ENCODE measurements at regions not wholly inside any gene's neighbourhood (a gene's known extent, or its start where the extent isn't known, plus 50 kb on each side); places are given as distances from the start of the nearest gene placed in this dataset.

DNA sequence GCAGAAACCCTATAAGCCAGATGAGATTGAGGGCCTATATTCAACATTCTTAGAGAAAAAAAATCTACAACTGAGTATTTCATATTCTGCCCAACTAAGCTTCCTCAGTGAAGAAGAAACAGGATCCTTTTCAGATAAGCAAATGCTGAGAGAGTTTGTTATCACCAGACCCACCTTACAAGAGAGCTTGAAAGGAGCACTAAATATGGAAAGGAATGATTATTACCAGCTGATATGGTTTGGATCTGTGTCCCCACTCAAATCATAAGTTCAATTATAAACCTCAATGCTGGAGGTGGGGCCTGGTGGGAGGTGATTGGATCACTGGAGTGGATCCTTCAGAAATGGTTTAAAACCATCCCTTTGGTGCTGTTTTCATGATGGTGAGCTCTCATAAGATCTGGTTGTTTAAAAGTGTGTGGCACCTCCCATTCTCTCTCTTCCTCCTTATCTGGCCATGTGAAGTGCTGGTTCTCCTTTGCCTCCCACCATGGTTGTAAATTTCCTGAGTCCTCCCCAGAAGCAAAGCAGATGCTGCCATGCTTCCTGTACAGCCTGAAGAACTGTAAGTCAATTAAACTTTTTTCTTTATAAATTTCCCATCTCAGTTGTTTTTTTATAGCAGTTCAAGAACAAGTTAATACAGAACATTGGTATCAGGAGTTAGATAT is 144.2 kb downstream of the MSN start:
- no peaks in the 10 kb centered on the region for H3K79me1 ChIP-seq (ENCODE audit: insufficient read depth, low read depth, low read length, poor library complexity, severe bottlenecking)
- Mint-ChIP-seq H3K4me3 (no peak overlapping the region), H3K27me3 (ENCODE audit: low read depth) (no peaks in the 10 kb centered on the region; the same call in 1 of the 2 replicates), H3K9me3 (peaks cover 85 to 91% of the 10 kb centered on the region in 2 experiments), H3K27ac (no peak overlapping the region), H3K36me3 (ENCODE audit: insufficient read depth in 1 of 3, low read depth in 3 of 3) (peaks cover 12 to 19% (median 13%) of the 10 kb centered on the region in 3 experiments; a peak in 5 of 7 replicates), H3K4me1 (no peaks in the 10 kb centered on the region)
- no peak overlapping the region for H2BK5ac ChIP-seq (ENCODE audit: insufficient read length, low read length)
- no peaks in the 10 kb centered on the region for H4K20me1 ChIP-seq (ENCODE audit: control insufficient read depth, insufficient read depth, insufficient read length)
- H3K27ac ChIP-seq (ENCODE audit: insufficient read length, low read depth, low read length): no peak overlapping the region
- no peak overlapping the region for H3K14ac ChIP-seq (ENCODE audit: insufficient read depth, low read length)
- H4K8ac ChIP-seq (replicated peaks; ENCODE audit: insufficient read length, low read depth, low read length): no peak overlapping the region
- H2BK15ac ChIP-seq (ENCODE audit: low read depth, low read length): no peak overlapping the region
- H3K9ac ChIP-seq (ENCODE audit: extremely low read depth, insufficient read length, low read length): no peak overlapping the region
- no peak overlapping the region for H3T11ph ChIP-seq (ENCODE audit: low read length)
- H3K23me2 ChIP-seq (ENCODE audit: insufficient read length, low read depth, low read length, poor library complexity, severe bottlenecking): no peaks in the 10 kb centered on the region
- no peak overlapping the region for H2BK20ac ChIP-seq (ENCODE audit: low read depth, low read length, poor library complexity, severe bottlenecking)
- no peaks in the 10 kb centered on the region for H3K27me3 ChIP-seq (ENCODE audit: insufficient read depth, low read length)
- no peaks in the 10 kb centered on the region for H3K79me2 ChIP-seq (ENCODE audit: insufficient read depth, low read length)
- H2AK5ac ChIP-seq (ENCODE audit: insufficient read length, low read length): no peak overlapping the region
- no peak overlapping the region for H3K23ac ChIP-seq (ENCODE audit: insufficient read length, low read depth, low read length)
- H3K4me1 ChIP-seq (ENCODE audit: insufficient read depth, low read length): no peaks in the 10 kb centered on the region
- H2BK120ac ChIP-seq (ENCODE audit: low read depth, low read length, poor library complexity, severe bottlenecking): no peak overlapping the region
- no peak overlapping the region for H4K5ac ChIP-seq (ENCODE audit: insufficient read length, low read depth, low read length)
- DNase-seq: no peak
- peaks cover 43% of the 10 kb centered on the region for H3K9me3 ChIP-seq (ENCODE audit: control insufficient read depth, low read depth, low read length)
- H4K91ac ChIP-seq (ENCODE audit: insufficient read length, low read depth, low read length): no peak overlapping the region
- no peak overlapping the region for H3K4ac ChIP-seq (ENCODE audit: low read depth, low read length)
- H2BK12ac ChIP-seq (ENCODE audit: insufficient read length, low read depth, low read length): no peak overlapping the region
- TF ChIP-seq, protein P1, sequence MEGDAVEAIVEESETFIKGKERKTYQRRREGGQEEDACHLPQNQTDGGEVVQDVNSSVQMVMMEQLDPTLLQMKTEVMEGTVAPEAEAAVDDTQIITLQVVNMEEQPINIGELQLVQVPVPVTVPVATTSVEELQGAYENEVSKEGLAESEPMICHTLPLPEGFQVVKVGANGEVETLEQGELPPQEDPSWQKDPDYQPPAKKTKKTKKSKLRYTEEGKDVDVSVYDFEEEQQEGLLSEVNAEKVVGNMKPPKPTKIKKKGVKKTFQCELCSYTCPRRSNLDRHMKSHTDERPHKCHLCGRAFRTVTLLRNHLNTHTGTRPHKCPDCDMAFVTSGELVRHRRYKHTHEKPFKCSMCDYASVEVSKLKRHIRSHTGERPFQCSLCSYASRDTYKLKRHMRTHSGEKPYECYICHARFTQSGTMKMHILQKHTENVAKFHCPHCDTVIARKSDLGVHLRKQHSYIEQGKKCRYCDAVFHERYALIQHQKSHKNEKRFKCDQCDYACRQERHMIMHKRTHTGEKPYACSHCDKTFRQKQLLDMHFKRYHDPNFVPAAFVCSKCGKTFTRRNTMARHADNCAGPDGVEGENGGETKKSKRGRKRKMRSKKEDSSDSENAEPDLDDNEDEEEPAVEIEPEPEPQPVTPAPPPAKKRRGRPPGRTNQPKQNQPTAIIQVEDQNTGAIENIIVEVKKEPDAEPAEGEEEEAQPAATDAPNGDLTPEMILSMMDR (conservative IDR thresholded peaks at IDR 0.05): no peak
- H2AFZ ChIP-seq (ENCODE audit: low read length): no peak overlapping the region
- H3K4me2 ChIP-seq (ENCODE audit: insufficient read depth, insufficient read length, low read length): no peak overlapping the region
- H3K18ac ChIP-seq (ENCODE audit: insufficient read length, low read depth, low read length): no peak overlapping the region
- no peak overlapping the region for H3K56ac ChIP-seq (ENCODE audit: insufficient read length, low read depth, low read length)
